Retinal pigment epithelial cell (primary cell): ENCODE measurements at regions not wholly inside any gene's neighbourhood (a gene's known extent, or its start where the extent isn't known, plus 50 kb on each side); places are given as distances from the start of the nearest gene placed in this dataset.
A peak's percentile ranks its signal among the peaks of the same experiment; 100 is the strongest.

Experiments used
- DNase-seq: peaks from one replicate; pipeline ENCODE4 v3.0.0-alpha.2; 2010; ENCODE audit warnings: low read depth
- H3K4me3 ChIP-seq: 2 replicates; pipeline ENCODE4 v1.5.1; 2011; ENCODE audit warnings: mild to moderate bottlenecking, low read length, control low read depth, moderate library complexity
- CTCF ChIP-seq: conservative IDR thresholded peaks from 2 replicates; pipeline ENCODE4 v1.5.1; 2011; ENCODE audit warnings: low read depth, low read length, control low read depth, inconsistent platforms

GRCh38 chr6:33962246-33963027 lies 158.6 kb upstream of the MLN start:
- no peak for DNase-seq
- H3K4me3 ChIP-seq, result no peak overlapping the region
- TF ChIP-seq CTCF, result no peak

- no peak for DNase-seq
- no peak overlapping the region for H3K4me3 ChIP-seq
- TF ChIP-seq CTCF, result no peak
These were observed 157.9 kb upstream of the MLN start for GRCh38 chr6:33961691-33962090.

DNA sequence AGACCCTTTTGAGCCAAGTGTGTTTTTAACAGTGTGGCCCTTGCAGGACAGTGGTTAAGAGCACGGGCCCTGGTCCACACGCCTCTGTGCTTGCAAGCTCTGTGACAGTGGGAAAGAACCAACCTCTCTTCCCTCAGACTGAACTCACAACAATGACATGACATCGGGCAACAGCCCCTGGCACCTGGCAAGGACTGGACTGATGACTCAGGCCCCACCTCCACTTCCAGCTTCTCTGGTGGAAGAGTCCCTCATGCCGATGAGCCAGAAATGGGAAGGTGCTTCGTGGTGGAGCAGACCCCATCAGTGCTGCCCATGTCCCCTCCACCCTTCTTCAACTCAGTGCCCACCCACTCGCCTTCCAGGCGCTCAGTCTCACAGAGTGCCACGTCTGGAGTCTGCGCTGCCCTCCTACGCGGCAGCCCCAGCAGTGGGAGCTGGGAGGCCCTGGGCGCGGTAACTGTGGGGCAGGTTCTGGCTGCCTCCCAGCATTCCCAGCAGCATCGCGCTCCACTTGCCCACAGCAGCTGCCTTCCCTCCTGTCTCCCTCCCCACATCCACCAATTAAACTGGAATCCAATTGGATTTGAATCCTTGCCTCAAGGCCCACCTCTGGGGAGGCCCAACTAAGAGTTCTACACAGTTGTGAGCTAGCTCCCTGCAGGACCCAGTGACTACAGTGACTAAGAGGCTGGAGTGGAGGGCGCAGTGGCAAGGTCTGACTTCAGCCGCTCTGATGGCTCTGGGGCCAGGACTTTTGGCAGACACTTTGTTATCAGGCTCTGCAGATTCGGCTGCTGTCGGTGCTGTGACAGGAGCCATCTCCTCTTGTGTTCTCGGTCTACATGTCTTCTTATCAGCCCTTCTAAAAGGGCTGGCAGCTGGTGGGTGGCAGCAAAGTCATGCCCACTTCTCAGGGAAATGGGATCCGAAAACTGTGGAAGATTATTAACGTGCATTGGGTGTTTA lies 156.8 kb upstream of the MLN start:
- no peak for TF ChIP-seq CTCF
- DNase-seq, result no peak
- H3K4me3 ChIP-seq, result no peak overlapping the region

GRCh38 chr6:33959661-33960344 lies 156.0 kb upstream of the MLN start:
- no peak overlapping the region for H3K4me3 ChIP-seq
- no peak for DNase-seq
- no peak for TF ChIP-seq CTCF

- H3K4me3 ChIP-seq, result no peak overlapping the region
- no peak for DNase-seq
- TF ChIP-seq CTCF, result no peak
These were observed 155.5 kb upstream of the MLN start for GRCh38 chr6:33959329-33959651.

- H3K4me3 ChIP-seq, result no peak overlapping the region
- no peak for DNase-seq
- TF ChIP-seq CTCF, result peak; percentile 40
These were observed 154.9 kb upstream of the MLN start for GRCh38 chr6:33958526-33959328.
